Trophoblast cell (in vitro differentiated cells and primary cell): ENCODE measurements at regions not wholly inside any gene's neighbourhood (a gene's known extent, or its start where the extent isn't known, plus 50 kb on each side); places are given as distances from the start of the nearest gene placed in this dataset.

Experiments
- DNase-seq, 2 donors: peaks; one replicate each; pipeline ENCODE4 v3.0.0-alpha.2; 2016
- H2AFZ ChIP-seq: 2 replicates; pipeline ENCODE4 v1.6.1; 2013; ENCODE audit warnings: low read length, moderate library complexity, mild to moderate bottlenecking; ENCODE audit not compliant: insufficient read depth, poor library complexity
- H2AK5ac ChIP-seq: 2 replicates; pipeline ENCODE4 v1.6.1; 2013; ENCODE audit warnings: mild to moderate bottlenecking, low read length
- H2BK120ac ChIP-seq: 2 replicates; pipeline ENCODE4 v1.6.1; 2013; ENCODE audit warnings: low read length, mild to moderate bottlenecking, moderate library complexity; ENCODE audit not compliant: insufficient read depth, poor library complexity
- H2BK12ac ChIP-seq: 2 replicates; pipeline ENCODE4 v1.6.1; 2013; ENCODE audit warnings: mild to moderate bottlenecking, low read length, moderate library complexity
- H2BK5ac ChIP-seq: 2 replicates; pipeline ENCODE4 v1.6.1; 2013; ENCODE audit warnings: low read length, low read depth, moderate library complexity, mild to moderate bottlenecking; ENCODE audit not compliant: poor library complexity
- H3K14ac ChIP-seq: 2 replicates; pipeline ENCODE4 v1.6.1; 2013; ENCODE audit warnings: mild to moderate bottlenecking, low read length
- H3K18ac ChIP-seq: 2 replicates; pipeline ENCODE4 v1.6.1; 2013; ENCODE audit warnings: mild to moderate bottlenecking, low read length
- H3K23ac ChIP-seq: 2 replicates; pipeline ENCODE4 v1.6.1; 2013; ENCODE audit warnings: low read length
- H3K27ac ChIP-seq: 2 replicates; pipeline ENCODE4 v1.5.1; 2013; ENCODE audit warnings: low read depth, mild to moderate bottlenecking, inconsistent platforms, low read length, moderate library complexity
- H3K27me3 ChIP-seq: 2 replicates; pipeline ENCODE4 v1.6.1; 2013; ENCODE audit warnings: inconsistent platforms, mild to moderate bottlenecking, low read length, moderate library complexity; ENCODE audit not compliant: insufficient read depth
- H3K36me3 ChIP-seq, 2 experiments: 1 replicate in 1 of 2; 2 replicates in 1 of 2; pipeline ENCODE4 v1.6.1; 2013; ENCODE audit warnings: low read length in 2 of 2, mild to moderate bottlenecking in 2 of 2, moderate library complexity in 1 of 2; ENCODE audit not compliant: insufficient read depth in 2 of 2, control insufficient read depth in 1 of 2
- H3K4ac ChIP-seq: 2 replicates; pipeline ENCODE4 v1.6.1; 2013; ENCODE audit warnings: low read depth, mild to moderate bottlenecking, low read length, moderate library complexity
- H3K4me1 ChIP-seq, 2 experiments: 1 replicate in 1 of 2; 2 replicates in 1 of 2; pipeline ENCODE4 v1.6.1; 2013; ENCODE audit warnings: low read length in 2 of 2, mild to moderate bottlenecking in 2 of 2, moderate library complexity in 1 of 2; ENCODE audit not compliant: insufficient read depth in 2 of 2, control insufficient read depth in 1 of 2
- H3K4me2 ChIP-seq: 2 replicates; pipeline ENCODE4 v1.6.1; 2013; ENCODE audit warnings: inconsistent platforms, mild to moderate bottlenecking, low read length, moderate library complexity
- H3K4me3 ChIP-seq: 2 replicates; pipeline ENCODE4 v1.5.1; 2013; ENCODE audit warnings: mild to moderate bottlenecking, low read depth, low read length, inconsistent platforms
- H3K79me1 ChIP-seq: one replicate; pipeline ENCODE4 v1.6.1; 2013; ENCODE audit warnings: low read length
- H3K79me2 ChIP-seq: 2 replicates; pipeline ENCODE4 v1.6.1; 2013; ENCODE audit warnings: low read length, mild to moderate bottlenecking; ENCODE audit not compliant: control insufficient read depth, insufficient read depth, poor library complexity
- H3K9ac ChIP-seq: 2 replicates; pipeline ENCODE4 v1.6.1; 2013; ENCODE audit warnings: mild to moderate bottlenecking, low read length
- H3K9me3 ChIP-seq: 2 replicates; pipeline ENCODE4 v1.6.1; 2013; ENCODE audit warnings: low read depth, mild to moderate bottlenecking, control low read depth, inconsistent platforms, low read length; ENCODE audit not compliant: insufficient read depth
- H4K12ac ChIP-seq: 2 replicates; pipeline ENCODE4 v1.6.1; 2013; ENCODE audit warnings: low read depth, mild to moderate bottlenecking, low read length, moderate library complexity
- H4K8ac ChIP-seq: 2 replicates; pipeline ENCODE4 v1.6.1; 2013; ENCODE audit warnings: low read depth, mild to moderate bottlenecking, low read length, moderate library complexity
- H4K91ac ChIP-seq: one replicate; pipeline ENCODE4 v1.6.1; 2013; ENCODE audit warnings: low read depth, mild to moderate bottlenecking, low read length, moderate library complexity
- WGBS: extraction: QIAGEN DNeasy Blood & Tissue Kit; methylation state at CpG from one replicate; pipeline ENCODE4 v1.1.7; 2013; ENCODE audit warnings: missing lambda C conversion rate; ENCODE audit not compliant: insufficient read length, insufficient coverage; ENCODE audit errors: extremely low coverage; 5-methylcytosine and 5-hydroxymethylcytosine counted together

DNA sequence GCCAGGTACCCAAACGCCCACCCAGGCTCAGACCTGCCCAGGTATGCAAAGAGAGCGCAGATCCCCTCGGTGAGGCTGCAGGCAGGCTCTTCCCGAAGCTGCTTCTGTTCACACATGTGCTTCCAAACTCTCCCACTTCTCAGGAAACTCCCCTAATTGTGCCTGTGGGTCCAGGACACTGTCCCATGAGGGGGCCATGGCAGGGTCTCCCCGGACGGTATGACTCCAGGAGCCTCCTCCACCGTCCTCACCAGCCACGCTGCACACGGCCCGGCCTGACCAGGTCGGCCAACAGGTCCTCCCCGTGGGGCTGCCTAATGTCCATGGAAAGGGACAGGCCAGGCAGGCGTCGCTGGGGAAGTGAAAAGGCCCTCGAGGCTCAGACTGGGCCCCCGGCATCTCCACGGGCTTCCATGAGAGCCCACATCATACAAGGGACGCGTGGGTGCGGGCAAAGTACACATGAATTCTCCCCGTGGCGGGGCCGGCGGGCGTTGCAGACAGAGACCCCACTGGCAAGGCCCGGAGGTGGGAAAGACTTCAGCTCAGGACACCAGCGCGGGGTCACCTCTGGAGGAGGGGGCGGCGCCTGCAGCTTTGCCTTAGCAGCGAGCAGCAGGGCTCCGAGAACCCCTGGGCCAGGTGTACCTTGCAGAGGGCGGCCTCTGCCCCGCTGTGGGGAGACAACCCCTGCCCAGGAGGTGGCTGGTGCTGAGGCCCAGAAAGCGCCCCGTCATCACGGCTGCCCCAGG lies 526.1 kb downstream of the BRD1 start:
- Histone ChIP-seq H2BK12ac (no peak overlapping the region), H3K14ac (no peak overlapping the region), H3K9ac (no peak overlapping the region), H2BK120ac (no peak overlapping the region), H3K4ac (no peak overlapping the region), H3K79me2 (no peaks in the 10 kb centered on the region), H2AFZ (no peak overlapping the region), H2BK5ac (no peak overlapping the region), H3K9me3 (peaks cover 5% of the 10 kb centered on the region), H4K8ac (no peak overlapping the region), H3K36me3 (no peaks in the 10 kb centered on the region), H3K4me1 (no peaks in the 10 kb centered on the region), H3K79me1 (no peaks in the 10 kb centered on the region), H3K23ac (no peak overlapping the region), H3K4me2 (no peak overlapping the region), H3K4me3 (no peak overlapping the region), H3K18ac (no peak overlapping the region), H4K91ac (no peak overlapping the region), H4K12ac (no peak overlapping the region), H3K27me3 (no peaks in the 10 kb centered on the region), H2AK5ac (no peak overlapping the region), H3K27ac (no peak overlapping the region)
- no CpG with 5 or more reads among the region's 37 CpGs for WGBS
- no peak for DNase-seq

DNA sequence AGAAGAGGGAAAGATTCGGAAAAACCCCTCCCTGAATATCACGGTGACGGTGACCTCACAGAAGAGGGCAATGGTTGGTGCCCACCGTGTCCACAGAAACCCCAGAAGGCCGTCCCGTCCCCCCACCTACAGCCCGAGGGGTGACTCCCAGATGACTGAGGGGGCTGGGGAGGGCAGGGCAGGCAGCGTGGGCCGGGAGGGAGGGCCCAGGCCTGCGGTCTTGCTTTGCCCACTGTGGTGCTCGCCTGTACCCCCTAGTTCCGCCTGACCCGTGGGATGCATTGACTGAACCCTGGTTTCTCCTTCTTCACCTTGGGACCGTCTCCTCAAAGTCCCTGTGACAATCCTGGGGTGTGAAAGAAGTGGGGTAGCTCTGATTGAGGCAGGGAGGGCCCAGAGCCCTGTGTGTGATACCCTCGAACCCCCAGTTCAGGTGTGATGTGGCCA lies 526.7 kb downstream of the BRD1 start:
- WGBS = no CpG with 5 or more reads among the region's 15 CpGs
- H3K27ac ChIP-seq = no peak overlapping the region

DNA sequence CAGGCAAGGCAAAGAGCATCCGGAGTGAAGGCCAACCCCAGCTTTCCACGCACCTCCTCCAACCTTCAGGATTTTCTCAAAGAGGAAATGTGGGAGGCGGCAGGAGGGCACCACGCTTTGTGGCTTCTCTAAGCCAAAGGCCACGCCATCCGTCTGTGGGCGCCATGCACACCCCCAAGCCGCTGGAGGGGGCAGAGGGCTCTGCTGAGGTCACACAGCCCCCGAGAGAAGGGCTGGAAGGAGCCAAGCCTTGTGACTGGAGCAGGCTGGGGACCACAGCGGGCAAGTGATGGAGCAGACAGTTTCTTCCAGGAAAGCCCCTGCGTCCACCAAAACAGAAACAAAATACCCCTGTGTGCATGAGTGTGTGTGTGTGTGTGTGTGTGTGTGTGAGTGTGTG lies 527.4 kb downstream of the BRD1 start:
- H3K9me3 ChIP-seq = peaks cover 7% of the 10 kb centered on the region
- DNase-seq = no peak
- H3K27me3 ChIP-seq = no peaks in the 10 kb centered on the region
- H3K18ac ChIP-seq = no peak overlapping the region
- no peak overlapping the region for H3K4me3 ChIP-seq
- no peaks in the 10 kb centered on the region for H3K4me1 ChIP-seq
- H3K23ac ChIP-seq = no peak overlapping the region
- no peaks in the 10 kb centered on the region for H3K79me2 ChIP-seq
- no CpG with 5 or more reads among the region's 11 CpGs for WGBS
- no peak overlapping the region for H2BK5ac ChIP-seq
- H3K27ac ChIP-seq = no peak overlapping the region
- no peak overlapping the region for H4K91ac ChIP-seq
- no peak overlapping the region for H2BK120ac ChIP-seq
- no peaks in the 10 kb centered on the region for H3K36me3 ChIP-seq
- H4K12ac ChIP-seq = no peak overlapping the region
- no peak overlapping the region for H3K14ac ChIP-seq
- H2AK5ac ChIP-seq = no peak overlapping the region
- H3K4ac ChIP-seq = no peak overlapping the region
- no peak overlapping the region for H3K9ac ChIP-seq
- no peak overlapping the region for H2AFZ ChIP-seq
- H2BK12ac ChIP-seq = no peak overlapping the region
- H4K8ac ChIP-seq = no peak overlapping the region
- no peaks in the 10 kb centered on the region for H3K79me1 ChIP-seq
- no peak overlapping the region for H3K4me2 ChIP-seq

More for the DNA sequence above, 526.7 kb downstream of the BRD1 start:
- Histone ChIP-seq H4K91ac (no peak overlapping the region), H3K4me1 (no peaks in the 10 kb centered on the region), H3K79me1 (no peaks in the 10 kb centered on the region), H3K9ac (no peak overlapping the region), H3K36me3 (no peaks in the 10 kb centered on the region), H3K79me2 (no peaks in the 10 kb centered on the region), H3K4ac (no peak overlapping the region), H3K4me2 (no peak overlapping the region), H2BK5ac (no peak overlapping the region), H4K12ac (no peak overlapping the region), H3K14ac (no peak overlapping the region), H3K4me3 (no peak overlapping the region), H3K18ac (no peak overlapping the region), H3K27me3 (no peaks in the 10 kb centered on the region), H2AK5ac (no peak overlapping the region), H2BK120ac (no peak overlapping the region), H3K23ac (no peak overlapping the region), H2AFZ (no peak overlapping the region), H4K8ac (no peak overlapping the region), H2BK12ac (no peak overlapping the region), H3K9me3 (peaks cover 5% of the 10 kb centered on the region)
- DNase-seq = no peak

DNA sequence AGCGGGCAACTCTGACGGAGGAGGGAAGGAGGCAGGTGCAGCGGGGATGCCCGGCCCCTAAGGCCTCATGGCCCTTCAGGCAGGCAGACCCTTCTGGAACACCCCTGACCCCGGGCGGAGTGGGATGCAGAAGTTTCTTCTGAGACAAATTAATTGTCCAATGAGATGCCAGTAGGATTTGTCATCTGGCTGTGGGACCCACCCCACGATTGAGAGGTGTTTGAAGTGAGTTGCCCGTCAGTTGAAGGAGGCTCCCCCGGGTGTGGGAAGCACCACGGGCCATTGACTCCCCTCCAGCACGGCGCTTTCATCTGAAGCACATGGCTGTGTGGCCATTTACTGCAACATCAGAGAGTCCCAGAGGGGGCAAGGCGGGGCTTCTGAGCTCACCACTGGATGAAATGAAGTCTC lies 527.8 kb downstream of the BRD1 start:
- H3K14ac ChIP-seq = no peak overlapping the region
- H3K79me2 ChIP-seq = no peaks in the 10 kb centered on the region
- H4K8ac ChIP-seq = no peak overlapping the region
- no peak overlapping the region for H3K4me2 ChIP-seq
- no peak for DNase-seq
- H4K12ac ChIP-seq = no peak overlapping the region
- H3K23ac ChIP-seq = no peak overlapping the region
- H3K27ac ChIP-seq = no peak overlapping the region
- H3K4me1 ChIP-seq = no peaks in the 10 kb centered on the region
- H3K4me3 ChIP-seq = no peak overlapping the region
- H3K4ac ChIP-seq = no peak overlapping the region
- H2BK12ac ChIP-seq = no peak overlapping the region
- H2AK5ac ChIP-seq = no peak overlapping the region
- H2BK5ac ChIP-seq = no peak overlapping the region
- no peaks in the 10 kb centered on the region for H3K27me3 ChIP-seq
- H3K9me3 ChIP-seq = peaks cover 10% of the 10 kb centered on the region
- WGBS = no CpG with 5 or more reads among the region's 13 CpGs
- H2BK120ac ChIP-seq = no peak overlapping the region
- H3K18ac ChIP-seq = no peak overlapping the region
- H3K79me1 ChIP-seq = no peaks in the 10 kb centered on the region
- no peak overlapping the region for H2AFZ ChIP-seq
- no peaks in the 10 kb centered on the region for H3K36me3 ChIP-seq
- H4K91ac ChIP-seq = no peak overlapping the region
- no peak overlapping the region for H3K9ac ChIP-seq
